HL-60 (cell line): ENCODE measurements at regions not wholly inside any gene's neighbourhood (a gene's known extent, or its start where the extent isn't known, plus 50 kb on each side); places are given as distances from the start of the nearest gene placed in this dataset.

ENCODE experiments used
- DNase-seq, 2 experiments: peaks; one replicate each; pipeline ENCODE4 v3.0.0-alpha.2; 2010 to 2020; ENCODE audit warnings: low read depth in 1 of 2, low spot score in 1 of 2
- H3K27ac ChIP-seq: fragments of 250-450 bp; sonication (Bioruptor Pico); replicated peaks from 2 replicates; pipeline ENCODE4 v1.5.1; 2020; ENCODE audit warnings: mild to moderate bottlenecking, moderate library complexity
- H3K27me3 ChIP-seq: fragments of 250-450 bp; sonication (Bioruptor Pico); 2 replicates; pipeline ENCODE4 v1.5.1; 2021; ENCODE audit warnings: mild to moderate bottlenecking, moderate library complexity; ENCODE audit not compliant: insufficient read depth, poor library complexity, severe bottlenecking
- H3K4me3 ChIP-seq: replicated peaks from 2 replicates; pipeline ENCODE4 v1.5.1; 2011; ENCODE audit warnings: mild to moderate bottlenecking, control low read depth, low read length; ENCODE audit not compliant: insufficient read depth
- CTCF ChIP-seq: IDR thresholded peaks from one replicate; pipeline ENCODE4 v1.5.1; 2011; ENCODE audit warnings: low read length, control low read depth, inconsistent platforms; ENCODE audit not compliant: insufficient read depth
- GABPA ChIP-seq: IDR thresholded peaks from 2 replicates; pipeline ENCODE4 v1.6.1; 2012; ENCODE audit warnings: low read depth
- POLR2AphosphoS5 ChIP-seq: IDR thresholded peaks from 2 replicates; pipeline ENCODE4 v1.6.1; 2012; ENCODE audit warnings: low read depth
- REST ChIP-seq: IDR thresholded peaks from 2 replicates; pipeline ENCODE4 v1.6.1; 2012; ENCODE audit warnings: low read depth; ENCODE audit not compliant: insufficient replicate concordance
- SPI1 ChIP-seq: IDR thresholded peaks from 2 replicates; pipeline ENCODE4 v1.6.1; 2012; ENCODE audit warnings: low read depth, mild to moderate bottlenecking, borderline replicate concordance

DNA sequence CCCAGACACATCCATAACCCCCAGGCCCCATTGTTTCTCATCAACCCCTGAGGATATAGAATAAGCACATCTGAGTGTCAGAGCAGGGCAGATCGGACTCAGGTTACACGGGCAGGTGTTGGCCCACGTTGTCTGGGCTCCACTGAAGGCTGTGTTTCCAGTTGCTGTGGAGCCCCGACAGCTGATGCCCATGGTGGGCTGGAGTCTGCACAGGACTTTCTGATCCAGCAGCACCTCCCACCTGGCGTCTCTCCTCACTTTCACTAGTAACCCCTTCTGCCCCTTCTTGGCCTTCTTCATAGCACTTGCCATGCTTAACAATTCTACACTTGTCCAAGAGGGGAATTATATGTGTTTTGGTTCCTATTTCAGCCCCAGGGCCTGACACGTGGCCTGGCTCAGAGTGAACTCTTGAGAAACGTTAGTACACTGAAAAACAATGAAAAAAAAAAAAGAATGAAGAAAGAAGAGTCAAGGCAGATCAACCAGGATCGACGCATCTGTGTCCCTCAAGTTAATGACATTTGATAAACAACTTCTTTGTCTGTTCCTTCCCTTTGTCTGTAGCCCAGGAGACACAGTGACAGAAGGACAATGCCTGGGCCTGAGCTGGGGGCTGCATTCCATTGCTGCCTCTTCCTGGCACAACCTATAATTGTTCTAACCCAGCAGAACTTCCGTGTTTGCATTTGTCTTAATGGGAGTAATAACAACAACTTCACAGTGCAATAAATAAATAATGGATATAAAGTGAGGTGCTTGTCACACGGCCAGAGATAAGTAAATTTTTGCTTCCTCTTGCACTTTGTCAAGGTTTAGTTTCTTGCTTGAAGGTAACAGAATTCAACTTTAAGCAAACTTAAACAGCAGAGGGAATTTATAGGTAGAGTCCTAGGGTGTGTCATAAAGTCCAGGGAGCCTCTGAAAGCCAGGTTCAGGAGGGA, 224.2 kb upstream of the SSTR4 start:
- Histone ChIP-seq H3K4me3 (no peak overlapping the region), H3K27ac (no peak overlapping the region), H3K27me3 (peaks cover 14% of the 10 kb centered on the region)
- TF ChIP-seq REST (no peak), CTCF (no peak), POLR2AphosphoS5 (no peak), GABPA (no peak), SPI1 (no peak)
- no peak for DNase-seq

GRCh38 chr20:22814471-22815205, 220.5 kb upstream of the SSTR4 start:
- TF ChIP-seq REST (no peak), SPI1 (no peak), CTCF (no peak), POLR2AphosphoS5 (no peak), GABPA (no peak)
- DNase-seq, result no peak
- H3K4me3 ChIP-seq, result no peak overlapping the region

GRCh38 chr20:22815206-22815551, 219.9 kb upstream of the SSTR4 start:
- Histone ChIP-seq H3K4me3 (no peak overlapping the region), H3K27ac (no peak overlapping the region), H3K27me3 (peaks cover 20% of the 10 kb centered on the region)
- no peak for DNase-seq
- TF ChIP-seq SPI1, result no peak
- no peak for TF ChIP-seq CTCF

More at GRCh38 chr20:22814471-22815205, 220.5 kb upstream of the SSTR4 start:
- Histone ChIP-seq H3K27ac (no peak overlapping the region), H3K27me3 (peaks cover 20% of the 10 kb centered on the region)
